Endothelial cell of umbilical vein (primary cell): ENCODE measurements at regions not wholly inside any gene's neighbourhood (a gene's known extent, or its start where the extent isn't known, plus 50 kb on each side); places are given as distances from the start of the nearest gene placed in this dataset.

ENCODE experiments used
- BruUV-seq: library from RNA; stranded (reverse); fragments of 400-500 nt; replicated peaks from 2 replicates; lab custom pipeline; 2021; lab: Mats Ljungman, UMichigan
- CTCF ChIA-PET: fragments of 300-600, 350-600 bp; sonication (Branson Sonifier 250); formaldehyde crosslinking; loops from one replicate; lab custom pipeline; 2021; ENCODE audit warnings: antibody characterized with exemption, inconsistent platforms; lab: Charles Lee
- POLR2A ChIA-PET: fragments of 300-600, 350-600 bp; sonication (Branson Sonifier 250); formaldehyde crosslinking; loops from one replicate; lab custom pipeline; 2021; ENCODE audit warnings: antibody characterized with exemption, inconsistent platforms; lab: Charles Lee
- DNase-seq: peaks from one replicate; pipeline ENCODE4 v3.0.0-alpha.2; 2011; ENCODE audit warnings: low read depth, low spot score
- FAIRE-seq: peaks from 2 replicates; lab custom pipeline; 2011; peaks lifted over from hg19 to GRCh38; lab: Jason Lieb, UNC
- H2AFZ ChIP-seq: 2 replicates; pipeline ENCODE4 v1.6.0; 2012; ENCODE audit warnings: low read depth, low read length, control low read depth, inconsistent platforms
- H3K27ac ChIP-seq: 2 replicates; pipeline ENCODE4 v1.5.1; 2011; ENCODE audit warnings: low read depth, mild to moderate bottlenecking, control low read depth, low read length, moderate library complexity; ENCODE audit not compliant: insufficient read depth
- H3K27me3 ChIP-seq, 2 experiments: 2 replicates each; pipeline versions ENCODE4 v1.6.0 to v1.6.1; 2011; ENCODE audit warnings: low read length in 2 of 2, mixed read lengths in 1 of 2; ENCODE audit not compliant: control insufficient read depth in 2 of 2, insufficient read depth in 2 of 2
- H3K36me3 ChIP-seq, 2 experiments: 2 replicates in 1 of 2; 3 replicates in 1 of 2; pipeline ENCODE4 v1.5.1; 2011; ENCODE audit warnings: low read length in 2 of 2, mild to moderate bottlenecking in 1 of 2, moderate library complexity in 1 of 2; ENCODE audit not compliant: control insufficient read depth in 2 of 2, insufficient read depth in 2 of 2; ENCODE audit errors: extremely low read depth in 1 of 2
- H3K4me1 ChIP-seq: 3 replicates; pipeline ENCODE4 v1.5.1; 2011; ENCODE audit warnings: mild to moderate bottlenecking, low read length; ENCODE audit not compliant: control insufficient read depth, insufficient read depth; ENCODE audit errors: extremely low read depth
- H3K4me2 ChIP-seq: 2 replicates; pipeline ENCODE4 v1.6.1; 2011; ENCODE audit warnings: low read length, control low read depth, mixed read lengths; ENCODE audit not compliant: insufficient read depth
- H3K4me3 ChIP-seq, 3 experiments: fragments of 200-600 bp in 1 of 3; sonication (generic), shearing (Covaris generic) in 1 of 3; replicated peaks in 1 of 3; 2 replicates each; pipeline ENCODE4 v1.5.1; 2011 to 2016; ENCODE audit warnings: control low read depth in 3 of 3, low read length in 3 of 3, mild to moderate bottlenecking in 2 of 3, inconsistent platforms in 1 of 3, low read depth in 1 of 3, moderate library complexity in 1 of 3; ENCODE audit not compliant: insufficient read depth in 1 of 3
- H3K79me2 ChIP-seq: 2 replicates; pipeline ENCODE4 v1.6.0; 2012; ENCODE audit warnings: low read length, inconsistent platforms; ENCODE audit not compliant: control insufficient read depth, insufficient read depth
- H3K9ac ChIP-seq: replicated peaks from 2 replicates; pipeline ENCODE3; 2011; ENCODE audit warnings: low read length, control low read depth; ENCODE audit not compliant: insufficient read depth; ENCODE audit errors: extremely low read depth
- H3K9me1 ChIP-seq: replicated peaks from 3 replicates; pipeline ENCODE4 v1.6.0; 2011; ENCODE audit warnings: mild to moderate bottlenecking, low read length; ENCODE audit not compliant: control insufficient read depth, insufficient read depth; ENCODE audit errors: extremely low read depth
- H3K9me3 ChIP-seq: replicated peaks from 2 replicates; pipeline ENCODE4 v1.5.1; 2012; ENCODE audit warnings: low read length, inconsistent platforms; ENCODE audit not compliant: control insufficient read depth, insufficient read depth
- H4K20me1 ChIP-seq: replicated peaks from 2 replicates; pipeline ENCODE3; 2011; ENCODE audit warnings: mild to moderate bottlenecking, low read length; ENCODE audit not compliant: control insufficient read depth, insufficient read depth; ENCODE audit errors: extremely low read depth
- CTCF ChIP-seq, 2 donors: IDR thresholded peaks; 1 replicate in 1 of 2; 2 replicates in 1 of 2; pipeline ENCODE4 v1.5.1; 2011; ENCODE audit warnings: low read length in 2 of 2, mild to moderate bottlenecking in 2 of 2, moderate library complexity in 2 of 2, control low read depth in 1 of 2, inconsistent platforms in 1 of 2, low read depth in 1 of 2; ENCODE audit not compliant: insufficient read depth in 1 of 2; ENCODE audit errors: extremely low read depth in 1 of 2
- EZH2 ChIP-seq: IDR thresholded peaks from 2 replicates; pipeline ENCODE4 v1.6.1; 2012; ENCODE audit warnings: borderline replicate concordance, low read depth, mild to moderate bottlenecking, moderate library complexity, low read length, inconsistent platforms; ENCODE audit not compliant: severe bottlenecking
- FOS ChIP-seq: IDR thresholded peaks from 2 replicates; pipeline ENCODE4 v1.6.1; 2011; ENCODE audit warnings: mild to moderate bottlenecking, low read length, moderate library complexity, borderline replicate concordance; ENCODE audit not compliant: insufficient read depth
- GATA2 ChIP-seq: IDR thresholded peaks from 2 replicates; pipeline ENCODE4 v1.7.0; 2011; ENCODE audit warnings: low read depth, mild to moderate bottlenecking, moderate library complexity, mixed read lengths, low read length; ENCODE audit not compliant: insufficient read length, insufficient read depth
- JUN ChIP-seq: IDR thresholded peaks from 2 replicates; pipeline ENCODE4 v1.6.1; 2011; ENCODE audit warnings: borderline replicate concordance, low read depth; ENCODE audit not compliant: insufficient read length, insufficient read depth
- MAX ChIP-seq: IDR thresholded peaks from 2 replicates; pipeline ENCODE4 v1.6.1; 2011; ENCODE audit not compliant: insufficient read depth, insufficient read length
- MYC ChIP-seq: IDR thresholded peaks from one replicate; pipeline ENCODE4 v1.6.1; 2011; ENCODE audit warnings: mild to moderate bottlenecking, low read depth, low read length
- POLR2A ChIP-seq: IDR thresholded peaks from 2 replicates; pipeline ENCODE4 v1.6.1; 2012; ENCODE audit warnings: low read depth, mild to moderate bottlenecking, control low read depth, low read length
- POLR2AphosphoS5 ChIP-seq: IDR thresholded peaks from 2 replicates; pipeline ENCODE4 v1.6.1; 2012; ENCODE audit warnings: low read depth, mild to moderate bottlenecking, control low read depth, low read length, moderate library complexity; ENCODE audit not compliant: insufficient read depth
- dilution Hi-C: fragments of 300-500 bp; cut with MboI; formaldehyde crosslinking; loops from one replicate; pipeline ENCODE4 v1.15.0; 2019; ENCODE audit warnings: low sequenced_read_pairs; ENCODE audit not compliant: extremely low pct_ligation_motif_present
- intact Hi-C: fragments of 100-400 bp; cut with micrococcal nuclease; formaldehyde crosslinking; loops from one replicate; pipeline ENCODE4 v1.10.0; 2022

GRCh38 chr4:120218981-120219380 is 152.3 kb upstream of the MAD2L1 start:
- TF ChIP-seq JUN (no peak), POLR2A (no peak), MAX (no peak), FOS (no peak), CTCF (IDR thresholded peaks at IDR 0.05; ENCODE audit: extremely low read depth in 1 of 2, insufficient read depth in 1 of 2, low read depth in 1 of 2, low read length in 2 of 2) (no peak), POLR2AphosphoS5 (no peak), EZH2 (no peak), MYC (no peak), GATA2 (no peak)
- no peaks in the 10 kb centered on the region for H3K79me2 ChIP-seq
- H4K20me1 ChIP-seq, result no peaks in the 10 kb centered on the region
- H3K9me3 ChIP-seq, result no peaks in the 10 kb centered on the region
- ChIA-PET POLR2A (no interaction called here), CTCF (interaction anchor here (1.1 kb wide), 1 partner anchor 9 kb away, joined by 4 read pairs; no protein-coding TSS in a partner anchor)
- BruUV-seq, result no TSS peak
- intact Hi-C loops, result no loop called here
- no peak overlapping the region for H3K9ac ChIP-seq
- no peak overlapping the region for H2AFZ ChIP-seq
- no peaks in the 10 kb centered on the region for H3K27me3 ChIP-seq
- dilution Hi-C loops, result no loop called here
- no peak for FAIRE-seq
- no peak overlapping the region for H3K27ac ChIP-seq
- no peaks in the 10 kb centered on the region for H3K4me1 ChIP-seq
- H3K9me1 ChIP-seq, result no peaks in the 10 kb centered on the region
- no peak overlapping the region for H3K4me2 ChIP-seq
- no peak overlapping the region for H3K4me3 ChIP-seq
- no peaks in the 10 kb centered on the region for H3K36me3 ChIP-seq
- DNase-seq, result no peak
